ENCODE measurements at regions not wholly inside any gene's neighbourhood (a gene's known extent, or its start where the extent isn't known, plus 50 kb on each side); places are given as distances from the start of the nearest gene placed in this dataset.
"Not testable (repeated sequence)": the region's sequence is repeated elsewhere in the genome, so short reads cannot be mapped to it uniquely, and the experiment has no call there.

GRCh38 chr6:57860481-57861315 is 543.3 kb downstream of the PRIM2 start:
- CTCF ChIA-PET (ENCODE audit: low intra/inter-chr PET ratio, low total read pairs); H3K36me3 ChIP-seq (replicated peaks in 1 of 2; ENCODE audit: control insufficient read depth in 1 of 2, insufficient read depth in 2 of 2, low read length in 2 of 2); POLR2A ChIA-PET: not testable (repeated sequence)

GRCh38 chr6:57870083-57870482 is 552.7 kb downstream of the PRIM2 start:
- POLR2A ChIA-PET; H3K36me3 ChIP-seq (replicated peaks in 1 of 2; ENCODE audit: control insufficient read depth in 1 of 2, insufficient read depth in 2 of 2, low read length in 2 of 2); H2AFZ ChIP-seq (ENCODE audit: low read length); FAIRE-seq; ATAC-seq; BruUV-seq (replicated peaks); H3K4me3 ChIP-seq (replicated peaks in 1 of 3; ENCODE audit: insufficient read depth in 1 of 3, low read depth in 2 of 3, low read length in 3 of 3); H3K27ac ChIP-seq (ENCODE audit: extremely low read length, insufficient read depth, low read length); H4K20me1 ChIP-seq (ENCODE audit: insufficient read depth, low read length); DNase-seq (ENCODE audit: low spot score); H3K4me1 ChIP-seq (ENCODE audit: insufficient read depth, low read length); H3K79me2 ChIP-seq (ENCODE audit: insufficient read depth, low read length); H3K9me3 ChIP-seq (ENCODE audit: low read length); intact Hi-C loops (cut with micrococcal nuclease; ENCODE audit: unreplicated experiment); CTCF ChIA-PET (ENCODE audit: low intra/inter-chr PET ratio, low total read pairs); H3K27me3 ChIP-seq (ENCODE audit: control insufficient read depth in 1 of 2, insufficient read depth in 2 of 2, low read length in 2 of 2); H3K9ac ChIP-seq (ENCODE audit: insufficient read depth, low read depth, low read length); H3K4me2 ChIP-seq (ENCODE audit: low read depth, low read length); in situ Hi-C loops (cut with HindIII; ENCODE audit: extremely low pct_ligation_motif_present, low pct_unique_long_range_greater_than_20kb): not testable (repeated sequence)
- 4% methylated on average over 3 of the region's 3 CpGs for WGBS (ENCODE audit: low lambda C conversion rate)

More at GRCh38 chr6:57860481-57861315, 543.3 kb downstream of the PRIM2 start:
- BruUV-seq (replicated peaks); DNase-seq (ENCODE audit: low spot score); H3K79me2 ChIP-seq (ENCODE audit: insufficient read depth, low read length); H3K4me1 ChIP-seq (ENCODE audit: insufficient read depth, low read length); H3K27ac ChIP-seq (ENCODE audit: extremely low read length, insufficient read depth, low read length); intact Hi-C loops (cut with micrococcal nuclease; ENCODE audit: unreplicated experiment); ATAC-seq; H3K4me3 ChIP-seq (replicated peaks in 1 of 3; ENCODE audit: insufficient read depth in 1 of 3, low read depth in 2 of 3, low read length in 3 of 3); H3K4me2 ChIP-seq (ENCODE audit: low read depth, low read length); in situ Hi-C loops (cut with HindIII; ENCODE audit: extremely low pct_ligation_motif_present, low pct_unique_long_range_greater_than_20kb); H4K20me1 ChIP-seq (ENCODE audit: insufficient read depth, low read length); H3K9ac ChIP-seq (ENCODE audit: insufficient read depth, low read depth, low read length); H3K27me3 ChIP-seq (ENCODE audit: control insufficient read depth in 1 of 2, insufficient read depth in 2 of 2, low read length in 2 of 2); H2AFZ ChIP-seq (ENCODE audit: low read length); H3K9me3 ChIP-seq (ENCODE audit: low read length); FAIRE-seq: not testable (repeated sequence)
- 15% methylated on average over 6 of the region's 6 CpGs for WGBS (ENCODE audit: low lambda C conversion rate)

DNA sequence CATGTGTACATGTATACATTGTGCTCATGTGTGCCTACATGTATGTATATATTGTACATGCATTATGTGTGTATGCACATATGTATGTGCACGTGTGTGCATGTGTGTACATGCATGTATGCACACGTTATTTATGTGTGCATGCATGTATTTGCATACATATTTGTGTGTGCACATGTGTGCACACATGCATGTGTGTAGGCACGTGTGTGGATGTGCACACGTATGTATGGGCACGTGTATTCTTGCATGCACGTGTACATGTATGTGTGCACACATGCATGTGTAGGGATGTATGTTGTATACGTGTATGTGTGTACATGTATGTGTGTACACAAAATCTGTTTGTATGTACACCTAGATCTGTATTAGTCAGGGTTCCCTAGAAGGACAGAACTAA is 556.0 kb downstream of the PRIM2 start:
- H3K9ac ChIP-seq (ENCODE audit: insufficient read depth, low read depth, low read length); BruUV-seq (replicated peaks); H3K27ac ChIP-seq (ENCODE audit: extremely low read length, insufficient read depth, low read length); H3K79me2 ChIP-seq (ENCODE audit: insufficient read depth, low read length); POLR2A ChIA-PET; intact Hi-C loops (cut with micrococcal nuclease; ENCODE audit: unreplicated experiment); H2AFZ ChIP-seq (ENCODE audit: low read length); H3K4me1 ChIP-seq (ENCODE audit: insufficient read depth, low read length); H4K20me1 ChIP-seq (ENCODE audit: insufficient read depth, low read length); FAIRE-seq; H3K4me2 ChIP-seq (ENCODE audit: low read depth, low read length); H3K9me3 ChIP-seq (ENCODE audit: low read length); H3K27me3 ChIP-seq (ENCODE audit: control insufficient read depth in 1 of 2, insufficient read depth in 2 of 2, low read length in 2 of 2); CTCF ChIA-PET (ENCODE audit: low intra/inter-chr PET ratio, low total read pairs); DNase-seq (ENCODE audit: low spot score); H3K4me3 ChIP-seq (replicated peaks in 1 of 3; ENCODE audit: insufficient read depth in 1 of 3, low read depth in 2 of 3, low read length in 3 of 3); ATAC-seq; in situ Hi-C loops (cut with HindIII; ENCODE audit: extremely low pct_ligation_motif_present, low pct_unique_long_range_greater_than_20kb); H3K36me3 ChIP-seq (replicated peaks in 1 of 2; ENCODE audit: control insufficient read depth in 1 of 2, insufficient read depth in 2 of 2, low read length in 2 of 2): not testable (repeated sequence)
- TF ChIP-seq MNT (IDR thresholded peaks at IDR 0.05): peak; percentile 92
- 67% methylated on average over 7 of the region's 7 CpGs for WGBS (ENCODE audit: low lambda C conversion rate)

GRCh38 chr6:57876659-57877058 is 559.2 kb downstream of the PRIM2 start:
- FAIRE-seq; DNase-seq (ENCODE audit: low spot score); H4K20me1 ChIP-seq (ENCODE audit: insufficient read depth, low read length); H3K9me3 ChIP-seq (ENCODE audit: low read length); H2AFZ ChIP-seq (ENCODE audit: low read length); H3K9ac ChIP-seq (ENCODE audit: insufficient read depth, low read depth, low read length); intact Hi-C loops (cut with micrococcal nuclease; ENCODE audit: unreplicated experiment); POLR2A ChIA-PET; H3K4me2 ChIP-seq (ENCODE audit: low read depth, low read length); H3K4me3 ChIP-seq (replicated peaks in 1 of 3; ENCODE audit: insufficient read depth in 1 of 3, low read depth in 2 of 3, low read length in 3 of 3); H3K27me3 ChIP-seq (ENCODE audit: control insufficient read depth in 1 of 2, insufficient read depth in 2 of 2, low read length in 2 of 2); BruUV-seq (replicated peaks); H3K79me2 ChIP-seq (ENCODE audit: insufficient read depth, low read length); CTCF ChIA-PET (ENCODE audit: low intra/inter-chr PET ratio, low total read pairs); in situ Hi-C loops (cut with HindIII; ENCODE audit: extremely low pct_ligation_motif_present, low pct_unique_long_range_greater_than_20kb); ATAC-seq; H3K36me3 ChIP-seq (replicated peaks in 1 of 2; ENCODE audit: control insufficient read depth in 1 of 2, insufficient read depth in 2 of 2, low read length in 2 of 2); H3K4me1 ChIP-seq (ENCODE audit: insufficient read depth, low read length); H3K27ac ChIP-seq (ENCODE audit: extremely low read length, insufficient read depth, low read length): not testable (repeated sequence)
- 62% methylated on average over 2 of the region's 2 CpGs for WGBS (ENCODE audit: low lambda C conversion rate)

Measured in HepG2 (cell line).